Upper lobe of right lung (tissue), 1 donor: ENCODE measurements at regions not wholly inside any gene's neighbourhood (a gene's known extent, or its start where the extent isn't known, plus 50 kb on each side); places are given as distances from the start of the nearest gene placed in this dataset.
A peak's percentile ranks its signal among the peaks of the same experiment; 100 is the strongest.
"Not testable (repeated sequence)": the region's sequence is repeated elsewhere in the genome, so short reads cannot be mapped to it uniquely, and the experiment has no call there.

Experiments used
- ATAC-seq: fragments of 200-7000 bp; cut with Tn5 transposase; one replicate; pipeline ENCODE4 v1.9.1; 2020; ENCODE audit warnings: mild to moderate bottlenecking, moderate library complexity
- DNase-seq: peaks from one replicate; pipeline ENCODE4 v3.0.0-alpha.2; 2020
- H3K27ac ChIP-seq: fragments of 200-600 bp; one replicate; pipeline ENCODE4 v1.8.0; 2022
- H3K27me3 ChIP-seq: fragments of 200-600 bp; one replicate; pipeline ENCODE4 v1.8.0; 2022; ENCODE audit warnings: mild to moderate bottlenecking
- H3K36me3 ChIP-seq: fragments of 200-600 bp; one replicate; pipeline ENCODE4 v1.8.0; 2022
- H3K4me1 ChIP-seq: fragments of 200-600 bp; one replicate; pipeline ENCODE4 v1.8.0; 2022
- H3K4me3 ChIP-seq: fragments of 200-600 bp; one replicate; pipeline ENCODE4 v1.8.0; 2022; ENCODE audit warnings: mild to moderate bottlenecking
- H3K9me3 ChIP-seq: fragments of 200-600 bp; one replicate; pipeline ENCODE4 v1.8.0; 2022
- intact Hi-C: fragments of 100-400 bp; cut with DNase I; formaldehyde crosslinking; loops from one replicate; pipeline ENCODE4 v1.11.0; 2022
- TF ChIP-seq, protein P1 (sequence below): fragments of 200-600 bp; IDR thresholded peaks from one replicate; pipeline ENCODE4 v1.8.0; 2022; ENCODE audit warnings: antibody characterized with exemption
- donor health status: DM: no; HTN: yes; CAD: no; lungs with severe emphysema.

GRCh38 chrY:18599606-18600005, 53.1 kb downstream of the HSFY1 start:
- H3K9me3 ChIP-seq, H3K27me3 ChIP-seq, H3K4me3 ChIP-seq, intact Hi-C loops, H3K36me3 ChIP-seq, DNase-seq, H3K27ac ChIP-seq, H3K4me1 ChIP-seq: not testable (repeated sequence)
- ATAC-seq, result peak; percentile 64

DNA sequence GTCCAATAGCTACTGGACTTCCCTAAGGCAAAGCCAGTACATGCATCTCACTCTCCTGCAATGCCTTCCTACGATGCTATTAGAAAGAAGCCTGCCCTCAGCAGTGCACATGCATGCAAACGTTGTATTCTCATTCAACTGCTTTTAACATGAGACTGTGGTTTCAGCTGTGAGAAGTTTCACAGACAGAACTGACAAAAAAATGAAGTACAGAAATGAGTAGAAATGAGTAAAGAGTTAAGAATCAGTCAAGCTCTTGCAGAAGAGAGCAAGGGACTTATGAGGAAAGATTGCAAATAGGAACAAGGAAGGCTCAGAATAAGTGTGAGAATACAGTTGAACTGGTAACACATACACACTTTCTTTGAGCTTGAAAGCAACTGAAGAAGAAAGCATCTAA, 54.8 kb downstream of the HSFY1 start:
- H3K9me3 ChIP-seq, H3K27ac ChIP-seq, ATAC-seq, H3K4me3 ChIP-seq, H3K36me3 ChIP-seq, H3K4me1 ChIP-seq, H3K27me3 ChIP-seq, intact Hi-C loops, DNase-seq: not testable (repeated sequence)

- not testable (repeated sequence) for ATAC-seq, H3K36me3 ChIP-seq, DNase-seq
Observed at GRCh38 chrY:18606251-18606650, 59.7 kb downstream of the HSFY1 start.

DNA sequence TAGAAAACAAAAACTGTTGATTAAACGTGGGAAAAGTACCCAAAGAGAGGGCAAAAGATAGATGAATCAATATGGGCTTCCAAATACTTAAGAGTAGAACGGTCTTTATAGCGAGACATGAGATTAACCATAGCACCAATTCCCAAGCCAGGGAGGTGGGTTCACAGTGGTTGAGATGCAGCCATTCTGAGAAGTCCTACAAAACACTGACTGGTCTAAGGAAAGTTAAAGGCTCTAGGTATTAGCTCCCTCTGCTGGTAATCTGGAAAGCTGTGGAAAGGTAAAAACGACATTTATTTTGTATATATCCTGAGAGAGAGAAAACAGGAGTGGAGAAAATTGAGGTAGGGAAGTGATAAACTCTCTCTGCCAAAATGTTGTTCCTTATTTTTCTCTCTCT, 61.7 kb downstream of the HSFY1 start:
- H3K27ac ChIP-seq, DNase-seq, H3K27me3 ChIP-seq, H3K36me3 ChIP-seq, H3K9me3 ChIP-seq, H3K4me1 ChIP-seq, intact Hi-C loops, H3K4me3 ChIP-seq: not testable (repeated sequence)
- peak; percentile 59 for ATAC-seq

More at GRCh38 chrY:18606251-18606650, 59.7 kb downstream of the HSFY1 start:
- H3K9me3 ChIP-seq, intact Hi-C loops, H3K27me3 ChIP-seq, H3K4me1 ChIP-seq, H3K27ac ChIP-seq, H3K4me3 ChIP-seq: not testable (repeated sequence)

DNA sequence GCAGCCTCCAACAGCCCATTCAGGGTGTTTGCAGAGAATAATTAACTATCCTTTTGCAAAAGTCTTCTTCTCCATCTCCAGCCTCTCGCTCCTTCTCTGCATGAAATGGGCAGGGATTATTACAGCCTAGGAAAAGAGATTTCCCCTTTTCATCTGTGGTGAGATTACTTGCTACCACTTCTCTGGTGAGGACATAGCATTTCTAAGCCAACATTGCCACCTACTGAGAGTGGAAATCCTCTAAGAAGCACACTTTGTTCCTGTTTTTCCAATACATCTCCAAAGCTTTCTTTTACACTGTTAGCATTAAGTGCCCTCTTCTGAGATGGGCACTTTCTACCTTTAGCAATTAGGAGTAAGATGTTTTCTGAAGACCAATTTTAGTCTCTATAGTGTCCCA, 69.3 kb downstream of the HSFY1 start:
- peak; percentile 74 for ATAC-seq
- DNase-seq, H3K36me3 ChIP-seq, H3K4me1 ChIP-seq, H3K9me3 ChIP-seq, H3K4me3 ChIP-seq, H3K27ac ChIP-seq, intact Hi-C loops, H3K27me3 ChIP-seq: not testable (repeated sequence)

DNA sequence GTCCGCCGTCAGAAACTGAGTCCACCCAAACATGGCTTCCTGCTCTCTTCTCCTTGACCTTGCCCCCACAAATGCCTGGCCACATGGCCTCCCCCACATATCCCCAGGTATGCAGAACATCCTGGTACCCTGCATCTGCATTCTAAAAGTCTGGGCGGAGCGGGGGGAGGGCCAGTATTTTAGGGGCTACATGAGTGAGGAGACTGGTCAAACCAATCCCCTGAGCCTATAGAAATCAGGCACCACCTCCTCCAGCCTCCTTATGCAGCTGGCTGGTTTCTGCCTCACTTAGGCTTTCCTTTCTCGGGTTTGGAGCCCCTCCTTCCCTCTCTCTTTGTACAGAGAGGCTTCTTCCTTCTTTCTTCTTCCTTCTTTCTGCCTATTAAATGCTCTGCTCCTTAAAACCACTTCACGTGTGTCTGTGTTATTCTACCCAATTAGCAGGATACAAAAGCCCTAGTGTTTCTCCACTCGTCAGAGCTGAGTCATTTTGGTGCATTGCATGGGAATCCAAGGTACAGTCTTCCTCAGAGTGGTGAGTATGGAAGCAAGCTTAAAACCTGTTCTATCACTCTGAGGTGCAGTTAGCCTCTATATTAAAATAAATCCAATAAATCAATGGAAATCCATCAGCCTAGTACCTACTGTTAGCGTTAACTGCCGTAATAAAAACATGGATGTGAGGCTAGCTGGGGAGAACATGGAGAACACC, 83.4 kb downstream of the HSFY1 start:
- H3K9me3 ChIP-seq, intact Hi-C loops, H3K4me3 ChIP-seq, DNase-seq, H3K27me3 ChIP-seq, ATAC-seq, H3K27ac ChIP-seq, H3K4me1 ChIP-seq, H3K36me3 ChIP-seq: not testable (repeated sequence)

- H3K27me3 ChIP-seq, H3K36me3 ChIP-seq, H3K4me1 ChIP-seq, DNase-seq, intact Hi-C loops, H3K27ac ChIP-seq, ATAC-seq, H3K4me3 ChIP-seq, H3K9me3 ChIP-seq: not testable (repeated sequence)
Observed at GRCh38 chrY:18630571-18630970, 84.1 kb downstream of the HSFY1 start.

- H3K36me3 ChIP-seq, H3K9me3 ChIP-seq, H3K27ac ChIP-seq, ATAC-seq, intact Hi-C loops, DNase-seq, H3K4me3 ChIP-seq, H3K27me3 ChIP-seq, H3K4me1 ChIP-seq: not testable (repeated sequence)
Observed at GRCh38 chrY:18631610-18632009, 85.1 kb downstream of the HSFY1 start.

DNA sequence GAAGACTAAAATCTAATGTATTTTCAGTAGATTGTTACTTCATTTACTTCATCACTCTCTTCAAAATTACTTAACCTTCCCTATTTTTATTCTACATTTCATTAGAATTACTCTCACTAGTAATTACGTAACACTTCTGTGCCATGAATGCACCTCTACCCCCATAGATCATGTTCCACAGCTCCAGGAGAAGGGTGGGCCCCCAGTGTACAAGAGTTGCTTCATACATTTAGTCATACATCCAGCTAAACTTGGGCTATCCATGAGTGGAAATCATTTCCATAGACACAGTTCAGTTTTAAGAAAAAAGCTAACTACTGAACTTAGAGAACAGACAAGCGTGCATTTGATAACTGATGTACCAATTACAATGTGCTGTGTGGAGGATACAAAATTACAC, 104.2 kb downstream of the HSFY1 start:
- no peak overlapping the region for H3K27ac ChIP-seq
- H3K9me3 ChIP-seq, result no peaks in the 10 kb centered on the region
- no peaks in the 10 kb centered on the region for H3K27me3 ChIP-seq
- no peaks in the 10 kb centered on the region for H3K36me3 ChIP-seq
- TF ChIP-seq, protein P1, sequence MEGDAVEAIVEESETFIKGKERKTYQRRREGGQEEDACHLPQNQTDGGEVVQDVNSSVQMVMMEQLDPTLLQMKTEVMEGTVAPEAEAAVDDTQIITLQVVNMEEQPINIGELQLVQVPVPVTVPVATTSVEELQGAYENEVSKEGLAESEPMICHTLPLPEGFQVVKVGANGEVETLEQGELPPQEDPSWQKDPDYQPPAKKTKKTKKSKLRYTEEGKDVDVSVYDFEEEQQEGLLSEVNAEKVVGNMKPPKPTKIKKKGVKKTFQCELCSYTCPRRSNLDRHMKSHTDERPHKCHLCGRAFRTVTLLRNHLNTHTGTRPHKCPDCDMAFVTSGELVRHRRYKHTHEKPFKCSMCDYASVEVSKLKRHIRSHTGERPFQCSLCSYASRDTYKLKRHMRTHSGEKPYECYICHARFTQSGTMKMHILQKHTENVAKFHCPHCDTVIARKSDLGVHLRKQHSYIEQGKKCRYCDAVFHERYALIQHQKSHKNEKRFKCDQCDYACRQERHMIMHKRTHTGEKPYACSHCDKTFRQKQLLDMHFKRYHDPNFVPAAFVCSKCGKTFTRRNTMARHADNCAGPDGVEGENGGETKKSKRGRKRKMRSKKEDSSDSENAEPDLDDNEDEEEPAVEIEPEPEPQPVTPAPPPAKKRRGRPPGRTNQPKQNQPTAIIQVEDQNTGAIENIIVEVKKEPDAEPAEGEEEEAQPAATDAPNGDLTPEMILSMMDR, result no peak
- no peaks in the 10 kb centered on the region for H3K4me1 ChIP-seq
- ATAC-seq, result no peak
- H3K4me3 ChIP-seq, result no peak overlapping the region
- intact Hi-C loops, result no loop called here
- no peak for DNase-seq

- TF ChIP-seq, protein P1, result no peak
- no peaks in the 10 kb centered on the region for H3K27me3 ChIP-seq
- no peak overlapping the region for H3K4me3 ChIP-seq
- no peaks in the 10 kb centered on the region for H3K9me3 ChIP-seq
- H3K27ac ChIP-seq, result no peak overlapping the region
- DNase-seq, result no peak
- no peak for ATAC-seq
- H3K4me1 ChIP-seq, result no peaks in the 10 kb centered on the region
- no peaks in the 10 kb centered on the region for H3K36me3 ChIP-seq
- intact Hi-C loops, result no loop called here
Observed at GRCh38 chrY:18664559-18664958, 109.0 kb downstream of the HSFY2 start.
